ENCODE measurements at regions not wholly inside any gene's neighbourhood (a gene's known extent, or its start where the extent isn't known, plus 50 kb on each side); places are given as distances from the start of the nearest gene placed in this dataset.

DNA sequence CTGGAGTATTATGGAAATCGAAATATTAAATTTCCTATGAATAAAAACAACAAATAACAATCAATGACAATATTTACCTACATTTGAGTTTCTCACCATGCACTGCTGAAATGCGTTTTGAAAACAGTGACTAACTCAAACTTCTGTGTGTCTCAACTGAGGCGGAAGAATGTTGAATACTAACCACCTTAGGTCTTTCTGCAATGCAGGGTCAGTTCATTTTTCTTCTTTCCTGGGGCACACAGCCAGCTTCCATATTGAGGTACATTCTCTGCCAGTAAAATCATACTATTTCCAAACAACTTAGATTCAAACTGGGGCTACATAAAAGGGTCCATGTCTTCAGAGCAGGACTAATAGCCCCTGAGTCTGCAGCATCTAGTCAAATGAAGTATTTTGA, 310.1 kb downstream of the UTRN start:
- Histone ChIP-seq H2AFZ (ENCODE audit: low read depth, low read length) (no peak overlapping the region), H3K36me3 (ENCODE audit: insufficient read depth, low read length) (no peaks in the 10 kb centered on the region), H3K27me3 (ENCODE audit: insufficient read depth, low read length) (no peaks in the 10 kb centered on the region), H3K9me3 (ENCODE audit: low read length) (peaks cover 3% of the 10 kb centered on the region), H3K4me3 (ENCODE audit: low read length) (no peak overlapping the region), H3K4me1 (ENCODE audit: insufficient read depth, low read length) (no peaks in the 10 kb centered on the region)

DNA sequence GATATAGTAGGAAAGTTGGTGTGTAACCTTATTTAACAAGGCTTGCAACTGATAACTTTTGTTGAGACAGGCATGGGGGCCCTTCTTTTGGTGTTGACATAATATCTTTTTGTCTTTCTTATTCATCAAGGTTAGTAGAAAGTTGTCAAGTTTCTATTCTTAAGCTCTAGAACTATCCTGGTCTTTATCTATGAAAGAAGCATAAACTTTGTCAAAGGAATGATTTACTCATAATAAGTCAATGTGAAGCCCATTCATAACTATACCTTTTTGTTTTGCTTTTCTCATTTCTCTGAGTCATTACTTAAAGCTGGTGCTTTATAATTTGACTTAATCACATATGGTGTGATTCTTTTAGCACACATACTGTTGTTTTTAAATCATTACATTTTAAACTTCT, 312.4 kb downstream of the UTRN start:
- H2AFZ ChIP-seq (ENCODE audit: low read depth, low read length), result no peak overlapping the region
- H3K27me3 ChIP-seq (ENCODE audit: insufficient read depth, low read length), result no peaks in the 10 kb centered on the region
- H3K4me1 ChIP-seq (ENCODE audit: insufficient read depth, low read length), result no peaks in the 10 kb centered on the region

DNA sequence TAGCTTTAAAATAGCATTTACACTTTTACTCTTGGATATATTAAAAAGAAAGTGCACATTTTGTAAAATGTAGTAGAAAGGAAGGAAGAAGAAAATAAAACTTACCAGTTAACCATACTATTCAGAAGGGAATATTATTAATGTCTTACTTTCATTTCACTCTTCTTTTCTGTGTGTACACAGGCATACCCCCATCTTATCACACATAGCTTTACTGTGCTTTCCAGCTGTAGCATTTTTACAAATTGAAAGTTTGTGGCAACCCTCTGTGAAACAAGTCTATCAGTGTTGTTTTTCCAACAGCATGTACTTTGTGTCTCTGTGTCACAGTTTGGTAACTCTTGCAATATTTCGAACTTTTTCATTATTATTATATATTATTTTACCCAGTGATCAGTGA, 314.5 kb downstream of the UTRN start:
- Histone ChIP-seq H2AFZ (ENCODE audit: low read depth, low read length) (no peak overlapping the region), H3K4me1 (ENCODE audit: insufficient read depth, low read length) (no peaks in the 10 kb centered on the region), H3K36me3 (ENCODE audit: insufficient read depth, low read length) (no peaks in the 10 kb centered on the region), H3K9me3 (ENCODE audit: low read length) (no peaks in the 10 kb centered on the region), H3K4me3 (ENCODE audit: low read length) (no peak overlapping the region), H3K27me3 (ENCODE audit: insufficient read depth, low read length) (no peaks in the 10 kb centered on the region)

More for the DNA sequence above, 312.4 kb downstream of the UTRN start:
- Histone ChIP-seq H3K36me3 (ENCODE audit: insufficient read depth, low read length) (no peaks in the 10 kb centered on the region), H3K9me3 (ENCODE audit: low read length) (peaks cover 3% of the 10 kb centered on the region), H3K4me3 (ENCODE audit: low read length) (no peak overlapping the region)

- no peaks in the 10 kb centered on the region for H3K9me3 ChIP-seq (ENCODE audit: low read length)
- no peaks in the 10 kb centered on the region for H3K36me3 ChIP-seq (ENCODE audit: insufficient read depth, low read length)
- no peaks in the 10 kb centered on the region for H3K4me1 ChIP-seq (ENCODE audit: insufficient read depth, low read length)
- no peak overlapping the region for H2AFZ ChIP-seq (ENCODE audit: low read depth, low read length)
- H3K27me3 ChIP-seq (ENCODE audit: insufficient read depth, low read length), result no peaks in the 10 kb centered on the region
- H3K4me3 ChIP-seq (ENCODE audit: low read length), result no peak overlapping the region
Observed at GRCh38 chr6:144601221-144601620, 316.1 kb downstream of the UTRN start.

DNA sequence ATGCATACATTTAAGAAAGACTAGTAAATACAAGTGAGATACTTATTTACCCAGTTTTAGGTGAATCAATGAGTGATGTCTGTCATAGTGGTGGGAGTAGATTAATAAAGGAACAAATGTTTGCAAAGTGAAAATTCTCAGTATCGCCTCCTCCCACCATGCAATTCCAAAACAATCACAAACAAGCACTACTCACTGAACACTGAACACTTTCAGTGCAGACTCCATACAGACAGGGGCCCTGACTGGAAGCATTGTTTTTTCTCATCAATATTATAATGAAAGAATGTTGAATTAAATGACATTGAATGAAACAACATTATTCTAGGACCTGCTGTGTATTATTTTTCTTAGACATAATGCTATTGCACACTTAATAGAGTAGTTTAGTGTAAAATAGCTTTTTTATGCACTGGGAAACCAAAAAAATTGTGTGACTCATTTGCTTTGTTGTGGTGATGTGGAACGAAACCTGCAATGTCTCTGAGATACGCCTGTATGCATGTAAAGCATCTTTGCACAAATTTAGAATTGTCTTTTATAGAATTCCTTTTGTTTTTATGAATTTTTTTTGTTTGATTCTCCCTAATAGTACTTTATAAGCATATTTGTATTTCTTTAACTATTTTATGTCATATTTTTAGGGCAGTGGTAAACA, 317.5 kb downstream of the UTRN start:
- no peaks in the 10 kb centered on the region for H3K27me3 ChIP-seq (ENCODE audit: insufficient read depth, low read length)
- no peak overlapping the region for H2AFZ ChIP-seq (ENCODE audit: low read depth, low read length)
- no peaks in the 10 kb centered on the region for H3K36me3 ChIP-seq (ENCODE audit: insufficient read depth, low read length)
- H3K4me1 ChIP-seq (ENCODE audit: insufficient read depth, low read length), result no peaks in the 10 kb centered on the region
- H3K4me3 ChIP-seq (ENCODE audit: low read length), result no peak overlapping the region
- H3K9me3 ChIP-seq (ENCODE audit: low read length), result no peaks in the 10 kb centered on the region

DNA sequence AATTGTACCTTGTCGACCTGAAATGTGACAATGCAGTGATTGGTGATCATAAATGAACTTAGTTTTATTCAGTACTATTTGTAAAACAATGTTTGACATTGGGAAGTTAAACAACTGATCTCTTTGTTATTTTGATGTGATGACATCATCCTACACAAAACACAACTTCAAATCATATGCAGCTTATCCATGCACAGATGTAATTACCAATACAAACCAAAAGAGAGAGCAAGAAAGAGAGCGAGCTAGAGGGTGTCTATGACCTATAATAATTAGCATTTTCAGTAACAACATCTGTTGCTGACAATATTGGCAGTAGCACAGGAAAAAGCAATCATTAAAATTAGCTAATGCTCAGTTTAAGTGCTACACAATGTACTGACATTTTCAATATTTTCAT, 320.9 kb downstream of the UTRN start:
- Histone ChIP-seq H3K4me3 (ENCODE audit: low read length) (no peak overlapping the region), H3K9me3 (ENCODE audit: low read length) (no peaks in the 10 kb centered on the region), H3K36me3 (ENCODE audit: insufficient read depth, low read length) (no peaks in the 10 kb centered on the region), H2AFZ (ENCODE audit: low read depth, low read length) (no peak overlapping the region), H3K4me1 (ENCODE audit: insufficient read depth, low read length) (no peaks in the 10 kb centered on the region), H3K27me3 (ENCODE audit: insufficient read depth, low read length) (no peaks in the 10 kb centered on the region)

- Histone ChIP-seq H3K36me3 (ENCODE audit: insufficient read depth, low read length) (no peaks in the 10 kb centered on the region), H3K9me3 (ENCODE audit: low read length) (no peaks in the 10 kb centered on the region), H3K4me1 (ENCODE audit: insufficient read depth, low read length) (no peaks in the 10 kb centered on the region), H3K4me3 (ENCODE audit: low read length) (no peak overlapping the region), H3K27me3 (ENCODE audit: insufficient read depth, low read length) (no peaks in the 10 kb centered on the region), H2AFZ (ENCODE audit: low read depth, low read length) (no peak overlapping the region)
Observed at GRCh38 chr6:144607998-144608735, 323.0 kb downstream of the UTRN start.

DNA sequence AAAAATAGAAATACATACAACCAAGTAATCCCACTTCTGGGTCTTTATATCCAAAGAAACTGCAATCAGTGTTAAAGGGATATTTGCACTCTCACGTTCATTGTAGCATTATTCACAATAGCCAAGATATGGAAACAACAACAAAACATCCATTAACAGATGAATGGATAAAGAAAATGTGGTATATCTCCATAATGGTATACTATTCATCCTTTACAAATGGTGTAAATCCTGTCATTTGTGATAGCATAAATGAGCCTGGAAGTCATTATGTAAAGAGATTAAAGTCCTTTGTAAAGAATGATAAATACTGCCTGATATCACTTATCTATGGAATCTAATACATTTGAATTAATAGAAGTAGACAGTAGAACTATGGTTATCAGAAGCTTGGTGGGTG, 327.7 kb downstream of the UTRN start:
- H3K27me3 ChIP-seq (ENCODE audit: insufficient read depth, low read length), result no peaks in the 10 kb centered on the region
- no peaks in the 10 kb centered on the region for H3K9me3 ChIP-seq (ENCODE audit: low read length)
- no peaks in the 10 kb centered on the region for H3K36me3 ChIP-seq (ENCODE audit: insufficient read depth, low read length)
- H3K4me3 ChIP-seq (ENCODE audit: low read length), result no peak overlapping the region
- peaks cover 5% of the 10 kb centered on the region for H3K4me1 ChIP-seq (ENCODE audit: insufficient read depth, low read length)
- H2AFZ ChIP-seq (ENCODE audit: low read depth, low read length), result no peak overlapping the region

GRCh38 chr6:144613859-144614258, 328.7 kb downstream of the UTRN start:
- Histone ChIP-seq H2AFZ (ENCODE audit: low read depth, low read length) (no peak overlapping the region), H3K4me3 (ENCODE audit: low read length) (no peak overlapping the region), H3K36me3 (ENCODE audit: insufficient read depth, low read length) (no peaks in the 10 kb centered on the region), H3K27me3 (ENCODE audit: insufficient read depth, low read length) (no peaks in the 10 kb centered on the region), H3K4me1 (ENCODE audit: insufficient read depth, low read length) (peaks cover 5% of the 10 kb centered on the region), H3K9me3 (ENCODE audit: low read length) (no peaks in the 10 kb centered on the region)

DNA sequence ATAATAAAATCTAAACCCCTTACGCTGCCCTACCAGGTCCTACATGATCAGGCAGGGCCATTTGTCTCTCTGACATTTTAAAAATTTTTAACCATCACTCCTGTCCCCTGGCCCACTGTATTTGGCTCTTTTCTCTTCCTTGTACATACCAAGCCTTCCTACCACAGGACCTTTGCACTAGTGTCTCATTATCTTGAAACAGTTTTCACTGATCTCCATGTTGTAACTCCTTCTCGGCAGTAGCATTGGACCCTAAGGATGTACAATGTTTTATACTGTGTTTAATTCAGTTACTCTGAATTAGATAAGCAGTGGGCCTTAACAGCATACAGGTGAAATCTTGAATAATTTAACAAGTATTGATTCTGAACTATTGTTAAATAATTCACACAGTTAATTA, 330.7 kb downstream of the UTRN start:
- H3K4me3 ChIP-seq (ENCODE audit: low read length), result no peak overlapping the region
- no peaks in the 10 kb centered on the region for H3K27me3 ChIP-seq (ENCODE audit: insufficient read depth, low read length)
- H2AFZ ChIP-seq (ENCODE audit: low read depth, low read length), result no peak overlapping the region
- no peaks in the 10 kb centered on the region for H3K36me3 ChIP-seq (ENCODE audit: insufficient read depth, low read length)
- peaks cover 5% of the 10 kb centered on the region for H3K4me1 ChIP-seq (ENCODE audit: insufficient read depth, low read length)
- H3K9me3 ChIP-seq (ENCODE audit: low read length), result no peaks in the 10 kb centered on the region

GRCh38 chr6:144617191-144617590, 332.1 kb downstream of the UTRN start:
- Histone ChIP-seq H2AFZ (ENCODE audit: low read depth, low read length) (no peak overlapping the region), H3K36me3 (ENCODE audit: insufficient read depth, low read length) (no peaks in the 10 kb centered on the region), H3K4me3 (ENCODE audit: low read length) (no peak overlapping the region)

DNA sequence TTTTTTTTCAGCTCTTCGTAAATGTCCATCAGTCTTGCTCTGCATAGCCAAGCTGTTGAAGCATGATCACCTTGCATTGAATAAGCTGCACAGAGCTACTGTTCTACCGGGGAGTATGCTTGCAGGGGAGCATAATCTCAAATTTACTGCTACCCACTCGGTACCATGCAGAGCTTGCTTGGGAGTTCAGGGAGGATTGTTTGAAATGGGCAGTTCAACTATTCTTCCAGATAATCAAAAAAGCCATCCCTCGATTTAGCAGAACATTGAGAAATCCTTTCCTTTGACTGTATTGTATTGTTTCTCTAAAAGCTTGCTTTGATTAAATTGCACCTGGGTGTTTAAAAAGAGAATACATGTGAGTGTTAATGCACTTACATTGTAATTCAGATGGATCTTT, 332.6 kb downstream of the UTRN start:
- Histone ChIP-seq H3K36me3 (ENCODE audit: insufficient read depth, low read length) (no peaks in the 10 kb centered on the region), H3K4me1 (ENCODE audit: insufficient read depth, low read length) (peaks cover 5% of the 10 kb centered on the region), H3K9me3 (ENCODE audit: low read length) (no peaks in the 10 kb centered on the region), H2AFZ (ENCODE audit: low read depth, low read length) (no peak overlapping the region), H3K27me3 (ENCODE audit: insufficient read depth, low read length) (no peaks in the 10 kb centered on the region), H3K4me3 (ENCODE audit: low read length) (no peak overlapping the region)

More at GRCh38 chr6:144617191-144617590, 332.1 kb downstream of the UTRN start:
- no peaks in the 10 kb centered on the region for H3K9me3 ChIP-seq (ENCODE audit: low read length)
- H3K27me3 ChIP-seq (ENCODE audit: insufficient read depth, low read length), result no peaks in the 10 kb centered on the region
- peaks cover 5% of the 10 kb centered on the region for H3K4me1 ChIP-seq (ENCODE audit: insufficient read depth, low read length)

DNA sequence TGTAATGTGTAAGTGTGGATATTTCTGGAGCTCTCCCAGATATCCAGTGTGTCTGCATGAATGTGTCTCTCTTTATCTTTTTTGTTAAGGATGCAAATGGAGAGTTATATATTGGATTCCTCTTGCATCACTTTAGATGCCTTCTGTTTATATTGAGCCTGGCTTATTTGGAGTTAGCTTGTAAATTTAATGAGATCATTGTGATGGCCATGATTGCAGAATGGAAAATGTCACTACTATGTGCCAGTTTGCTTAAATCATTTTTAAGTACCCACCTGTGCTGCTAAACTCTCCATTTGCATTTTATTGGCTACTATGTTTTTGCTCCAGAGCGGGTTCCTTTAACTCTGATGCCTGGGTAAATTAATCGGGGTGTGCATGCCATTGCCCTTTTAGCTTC, 334.8 kb downstream of the UTRN start:
- H3K4me3 ChIP-seq (ENCODE audit: low read length), result no peak overlapping the region
- H3K27me3 ChIP-seq (ENCODE audit: insufficient read depth, low read length), result no peaks in the 10 kb centered on the region
- H3K36me3 ChIP-seq (ENCODE audit: insufficient read depth, low read length), result no peaks in the 10 kb centered on the region
- H3K9me3 ChIP-seq (ENCODE audit: low read length), result no peaks in the 10 kb centered on the region
- H3K4me1 ChIP-seq (ENCODE audit: insufficient read depth, low read length), result no peaks in the 10 kb centered on the region
- H2AFZ ChIP-seq (ENCODE audit: low read depth, low read length), result no peak overlapping the region

DNA sequence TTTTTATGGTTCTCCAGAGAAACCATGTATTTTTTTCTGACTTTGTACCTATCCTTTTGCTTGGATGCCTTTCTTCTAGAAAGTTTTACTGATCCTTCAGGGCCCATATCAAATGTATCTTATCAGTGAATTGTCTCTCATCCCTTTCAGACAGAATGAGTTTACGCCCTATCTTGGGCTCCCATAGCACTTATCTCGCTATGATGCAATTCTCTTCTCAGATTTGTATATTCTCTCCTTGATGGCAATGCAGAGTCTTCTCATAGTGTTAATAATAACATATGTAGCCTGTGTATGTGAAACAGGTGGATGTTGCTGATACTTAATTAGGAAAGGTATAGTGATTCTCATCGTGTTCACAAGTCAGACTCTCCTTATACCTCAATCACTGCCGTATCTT, 336.2 kb downstream of the UTRN start:
- no peaks in the 10 kb centered on the region for H3K9me3 ChIP-seq (ENCODE audit: low read length)
- H3K36me3 ChIP-seq (ENCODE audit: insufficient read depth, low read length), result no peaks in the 10 kb centered on the region
- no peaks in the 10 kb centered on the region for H3K27me3 ChIP-seq (ENCODE audit: insufficient read depth, low read length)
- no peak overlapping the region for H2AFZ ChIP-seq (ENCODE audit: low read depth, low read length)
- no peak overlapping the region for H3K4me3 ChIP-seq (ENCODE audit: low read length)
- H3K4me1 ChIP-seq (ENCODE audit: insufficient read depth, low read length), result no peaks in the 10 kb centered on the region

Data from neuron (in vitro differentiated cells).